NB4 (cell line): ENCODE measurements at regions not wholly inside any gene's neighbourhood (a gene's known extent, or its start where the extent isn't known, plus 50 kb on each side); places are given as distances from the start of the nearest gene placed in this dataset.

Experiments used
- DNase-seq: peaks from one replicate; pipeline ENCODE4 v3.0.0; 2010; ENCODE audit warnings: low read depth
- H3K4me3 ChIP-seq: one replicate; pipeline ENCODE4 v1.5.1; 2011; ENCODE audit warnings: mild to moderate bottlenecking, low read depth, low read length, moderate library complexity
- MAX ChIP-seq: IDR thresholded peaks from 2 replicates; pipeline ENCODE4 v1.6.1; 2011; ENCODE audit warnings: low read depth, low read length
- MYC ChIP-seq: IDR thresholded peaks from 2 replicates; pipeline ENCODE4 v1.6.1; 2011; ENCODE audit warnings: low read depth, low read length
- POLR2A ChIP-seq: IDR thresholded peaks from 2 replicates; pipeline ENCODE4 v1.6.1; 2011; ENCODE audit warnings: mild to moderate bottlenecking; ENCODE audit not compliant: insufficient read length; ENCODE audit errors: extremely low read depth
- TF ChIP-seq, protein P1 (sequence below): IDR thresholded peaks from one replicate; pipeline ENCODE4 v1.5.1; 2012; ENCODE audit warnings: low read depth, low read length

DNA sequence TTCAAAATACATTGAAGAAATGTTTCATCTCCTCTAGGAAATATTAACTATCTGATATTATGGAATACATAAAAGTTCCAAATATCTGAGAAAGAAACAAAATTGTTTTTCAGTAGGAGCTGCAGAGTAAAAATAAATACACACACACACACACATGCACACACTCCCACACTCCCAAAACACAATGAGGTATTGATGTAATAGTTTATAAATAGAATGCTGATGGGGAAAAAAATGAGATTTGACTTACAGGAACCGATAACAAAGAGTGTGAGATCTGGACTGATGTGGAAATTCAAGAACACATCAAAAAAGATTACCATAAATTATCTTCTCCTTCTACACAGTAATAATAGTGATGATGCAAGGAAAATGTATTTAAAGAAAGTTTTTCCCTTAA, 438.0 kb upstream of the CELF2 start:
- no peak overlapping the region for H3K4me3 ChIP-seq
- DNase-seq, result no peak
- TF ChIP-seq, protein P1, sequence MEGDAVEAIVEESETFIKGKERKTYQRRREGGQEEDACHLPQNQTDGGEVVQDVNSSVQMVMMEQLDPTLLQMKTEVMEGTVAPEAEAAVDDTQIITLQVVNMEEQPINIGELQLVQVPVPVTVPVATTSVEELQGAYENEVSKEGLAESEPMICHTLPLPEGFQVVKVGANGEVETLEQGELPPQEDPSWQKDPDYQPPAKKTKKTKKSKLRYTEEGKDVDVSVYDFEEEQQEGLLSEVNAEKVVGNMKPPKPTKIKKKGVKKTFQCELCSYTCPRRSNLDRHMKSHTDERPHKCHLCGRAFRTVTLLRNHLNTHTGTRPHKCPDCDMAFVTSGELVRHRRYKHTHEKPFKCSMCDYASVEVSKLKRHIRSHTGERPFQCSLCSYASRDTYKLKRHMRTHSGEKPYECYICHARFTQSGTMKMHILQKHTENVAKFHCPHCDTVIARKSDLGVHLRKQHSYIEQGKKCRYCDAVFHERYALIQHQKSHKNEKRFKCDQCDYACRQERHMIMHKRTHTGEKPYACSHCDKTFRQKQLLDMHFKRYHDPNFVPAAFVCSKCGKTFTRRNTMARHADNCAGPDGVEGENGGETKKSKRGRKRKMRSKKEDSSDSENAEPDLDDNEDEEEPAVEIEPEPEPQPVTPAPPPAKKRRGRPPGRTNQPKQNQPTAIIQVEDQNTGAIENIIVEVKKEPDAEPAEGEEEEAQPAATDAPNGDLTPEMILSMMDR, result no peak
- TF ChIP-seq MAX (no peak), POLR2A (no peak), MYC (no peak)

DNA sequence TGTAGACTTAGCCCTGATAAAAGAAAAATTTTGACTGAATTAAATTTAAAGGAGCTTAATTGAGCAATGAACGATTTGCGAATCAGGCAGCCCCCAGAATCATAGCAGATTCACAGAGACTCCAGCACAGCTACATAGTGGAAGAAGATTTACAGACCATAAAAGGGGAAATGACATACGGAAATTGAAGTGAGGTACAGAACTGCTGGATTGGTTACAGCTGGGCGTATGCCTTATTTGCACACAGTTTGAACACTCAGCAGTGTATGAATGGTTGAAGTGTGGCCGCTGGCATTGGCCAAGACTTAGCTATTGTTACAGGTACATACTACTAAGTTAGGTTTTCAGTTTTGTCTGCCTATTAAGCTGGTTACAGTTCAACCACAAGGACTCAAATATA, 433.5 kb upstream of the CELF2 start:
- H3K4me3 ChIP-seq, result no peak overlapping the region
- TF ChIP-seq POLR2A (no peak), MAX (no peak), MYC (no peak)
- TF ChIP-seq, protein P1, result no peak
- DNase-seq, result no peak

- H3K4me3 ChIP-seq, result no peak overlapping the region
- no peak for DNase-seq
- TF ChIP-seq POLR2A (no peak), MYC (no peak), MAX (no peak)
- TF ChIP-seq, protein P1, result no peak
Observed at GRCh38 chr10:10587744-10588393, 429.8 kb upstream of the CELF2 start.

DNA sequence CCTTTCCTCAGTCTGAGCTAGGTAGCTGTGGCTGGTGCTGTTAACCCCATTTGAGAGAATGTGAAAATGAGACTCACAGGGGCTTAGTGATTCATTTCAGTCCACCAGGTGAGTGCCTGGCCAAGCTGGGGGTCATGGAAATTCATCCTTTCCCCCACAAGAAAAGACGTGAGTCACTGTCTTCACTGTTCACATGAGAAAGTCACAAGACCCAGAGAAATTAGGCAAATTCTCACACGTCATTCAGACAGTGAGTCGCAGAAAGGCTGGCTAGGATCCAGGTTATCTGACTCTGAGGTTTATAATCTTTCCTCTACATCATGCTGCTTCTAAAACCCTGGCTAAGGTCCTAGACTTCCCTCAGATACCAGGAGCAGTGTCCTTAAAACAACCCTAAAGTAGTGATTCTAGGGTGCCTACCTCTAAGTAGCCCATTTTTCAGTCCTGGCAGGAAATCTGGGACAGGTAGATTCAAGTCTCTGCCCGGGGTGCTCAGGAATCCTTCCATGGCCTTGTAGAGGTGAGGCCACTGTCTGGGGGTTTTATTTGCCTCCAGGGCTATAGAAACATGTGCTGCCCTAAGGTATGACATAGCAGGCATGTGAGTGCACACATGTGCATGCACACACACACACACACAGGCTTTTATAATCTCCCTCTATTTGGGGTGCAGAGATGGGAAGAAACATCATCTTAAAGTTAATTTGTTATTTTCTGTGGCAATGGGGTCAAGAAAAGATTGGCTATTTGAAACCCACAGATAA, 427.9 kb upstream of the CELF2 start:
- no peak for DNase-seq
- no peak overlapping the region for H3K4me3 ChIP-seq
- TF ChIP-seq, protein P1, result no peak
- TF ChIP-seq MAX (no peak), POLR2A (no peak), MYC (no peak)

- no peak for DNase-seq
- no peak overlapping the region for H3K4me3 ChIP-seq
- TF ChIP-seq MYC, result no peak
- no peak for TF ChIP-seq POLR2A
- no peak for TF ChIP-seq MAX
- TF ChIP-seq, protein P1, result no peak
Observed at GRCh38 chr10:10591715-10592341, 425.8 kb upstream of the CELF2 start.
